IMR-90 (cell line): ENCODE measurements at regions not wholly inside any gene's neighbourhood (a gene's known extent, or its start where the extent isn't known, plus 50 kb on each side); places are given as distances from the start of the nearest gene placed in this dataset.

Experiments used
- BHLHE40 ChIP-seq: fragments of 150-350 bp; IDR thresholded peaks from 2 replicates; pipeline ENCODE4 v1.6.1; 2016; ENCODE audit warnings: mild to moderate bottlenecking, low read depth, low read length
- MAZ ChIP-seq: IDR thresholded peaks from 2 replicates; pipeline ENCODE4 v1.6.1; 2012; ENCODE audit warnings: low read depth, mild to moderate bottlenecking, low read length, improper control_type of control experiment, moderate library complexity, borderline replicate concordance
- MXI1 ChIP-seq: IDR thresholded peaks from 2 replicates; pipeline ENCODE4 v1.6.1; 2012; ENCODE audit warnings: low read depth, mild to moderate bottlenecking, low read length, moderate library complexity, borderline replicate concordance
- NFE2L2 ChIP-seq: fragments of 150-350 bp; IDR thresholded peaks from 2 replicates; pipeline ENCODE4 v1.6.1; 2016; ENCODE audit warnings: low read depth, mild to moderate bottlenecking, low read length
- POLR2A ChIP-seq: IDR thresholded peaks from 2 replicates; pipeline ENCODE4 v1.6.1; 2012; ENCODE audit warnings: mild to moderate bottlenecking, low read depth, low read length
- RAD21 ChIP-seq: IDR thresholded peaks from 2 replicates; pipeline ENCODE4 v1.6.1; 2012; ENCODE audit warnings: low read length, improper control_type of control experiment
- RFX5 ChIP-seq: IDR thresholded peaks from 2 replicates; pipeline ENCODE4 v1.8.0; 2012; ENCODE audit warnings: low read depth, mild to moderate bottlenecking, low read length, moderate library complexity
- TF ChIP-seq, protein P1 (sequence below): conservative IDR thresholded peaks from 2 replicates; pipeline ENCODE4 v1.5.1; 2012; ENCODE audit warnings: mild to moderate bottlenecking, low read depth, low read length, improper control_type of control experiment
- TF ChIP-seq, protein P2 (sequence below): fragments of 150-350 bp; IDR thresholded peaks from 2 replicates; pipeline ENCODE4 v1.6.1; 2017; ENCODE audit warnings: mild to moderate bottlenecking, antibody characterized with exemption, low read length, low read depth

DNA sequence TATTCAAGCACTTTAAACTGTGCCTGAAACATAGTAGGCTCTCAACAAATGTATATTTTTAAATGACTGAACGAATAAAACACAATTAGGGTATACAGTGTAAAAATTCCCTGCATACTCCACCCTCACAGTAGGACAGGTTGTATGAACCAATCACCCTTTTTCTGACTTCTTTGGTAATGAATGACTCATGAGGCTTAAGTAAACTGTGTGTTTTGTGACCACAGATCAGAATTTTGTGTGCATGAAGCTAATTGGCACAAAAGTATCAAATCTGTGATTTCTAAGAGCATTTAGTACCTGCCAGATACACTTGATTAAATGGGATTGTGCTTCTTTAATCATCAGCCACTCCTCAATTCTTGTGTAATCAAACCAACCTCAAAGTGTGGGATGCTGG is 109.9 kb upstream of the MAP4K3 start:
- TF ChIP-seq, protein P1, sequence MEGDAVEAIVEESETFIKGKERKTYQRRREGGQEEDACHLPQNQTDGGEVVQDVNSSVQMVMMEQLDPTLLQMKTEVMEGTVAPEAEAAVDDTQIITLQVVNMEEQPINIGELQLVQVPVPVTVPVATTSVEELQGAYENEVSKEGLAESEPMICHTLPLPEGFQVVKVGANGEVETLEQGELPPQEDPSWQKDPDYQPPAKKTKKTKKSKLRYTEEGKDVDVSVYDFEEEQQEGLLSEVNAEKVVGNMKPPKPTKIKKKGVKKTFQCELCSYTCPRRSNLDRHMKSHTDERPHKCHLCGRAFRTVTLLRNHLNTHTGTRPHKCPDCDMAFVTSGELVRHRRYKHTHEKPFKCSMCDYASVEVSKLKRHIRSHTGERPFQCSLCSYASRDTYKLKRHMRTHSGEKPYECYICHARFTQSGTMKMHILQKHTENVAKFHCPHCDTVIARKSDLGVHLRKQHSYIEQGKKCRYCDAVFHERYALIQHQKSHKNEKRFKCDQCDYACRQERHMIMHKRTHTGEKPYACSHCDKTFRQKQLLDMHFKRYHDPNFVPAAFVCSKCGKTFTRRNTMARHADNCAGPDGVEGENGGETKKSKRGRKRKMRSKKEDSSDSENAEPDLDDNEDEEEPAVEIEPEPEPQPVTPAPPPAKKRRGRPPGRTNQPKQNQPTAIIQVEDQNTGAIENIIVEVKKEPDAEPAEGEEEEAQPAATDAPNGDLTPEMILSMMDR = no peak
- TF ChIP-seq POLR2A (no peak), MXI1 (no peak), NFE2L2 (no peak), BHLHE40 (no peak), RAD21 (no peak), RFX5 (no peak), MAZ (no peak)
- TF ChIP-seq, protein P2, sequence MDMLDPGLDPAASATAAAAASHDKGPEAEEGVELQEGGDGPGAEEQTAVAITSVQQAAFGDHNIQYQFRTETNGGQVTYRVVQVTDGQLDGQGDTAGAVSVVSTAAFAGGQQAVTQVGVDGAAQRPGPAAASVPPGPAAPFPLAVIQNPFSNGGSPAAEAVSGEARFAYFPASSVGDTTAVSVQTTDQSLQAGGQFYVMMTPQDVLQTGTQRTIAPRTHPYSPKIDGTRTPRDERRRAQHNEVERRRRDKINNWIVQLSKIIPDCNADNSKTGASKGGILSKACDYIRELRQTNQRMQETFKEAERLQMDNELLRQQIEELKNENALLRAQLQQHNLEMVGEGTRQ = no peak
